Coronary artery (tissue), 2 donors: ENCODE measurements at regions not wholly inside any gene's neighbourhood (a gene's known extent, or its start where the extent isn't known, plus 50 kb on each side); places are given as distances from the start of the nearest gene placed in this dataset.
"Not testable (repeated sequence)": the region's sequence is repeated elsewhere in the genome, so short reads cannot be mapped to it uniquely, and the experiment has no call there.

Source experiments
- DNase-seq: peaks from one replicate; pipeline ENCODE4 v3.0.0-alpha.2; 2017; ENCODE audit warnings: low spot score
- H3K27ac ChIP-seq, 2 donors: fragments of 200-600 bp; sonication (generic); one replicate each; pipeline ENCODE4 v1.5.1; 2016 to 2019
- H3K4me3 ChIP-seq: fragments of 200-600 bp; sonication (generic); 2 replicates; pipeline ENCODE4 v1.5.1; 2016; ENCODE audit warnings: mild to moderate bottlenecking, moderate library complexity
- TF ChIP-seq, protein P1 (sequence below): fragments of 200-600 bp; sonication (generic); IDR thresholded peaks from one replicate; pipeline ENCODE4 v1.5.1; 2019; ENCODE audit warnings: antibody characterized with exemption

DNA sequence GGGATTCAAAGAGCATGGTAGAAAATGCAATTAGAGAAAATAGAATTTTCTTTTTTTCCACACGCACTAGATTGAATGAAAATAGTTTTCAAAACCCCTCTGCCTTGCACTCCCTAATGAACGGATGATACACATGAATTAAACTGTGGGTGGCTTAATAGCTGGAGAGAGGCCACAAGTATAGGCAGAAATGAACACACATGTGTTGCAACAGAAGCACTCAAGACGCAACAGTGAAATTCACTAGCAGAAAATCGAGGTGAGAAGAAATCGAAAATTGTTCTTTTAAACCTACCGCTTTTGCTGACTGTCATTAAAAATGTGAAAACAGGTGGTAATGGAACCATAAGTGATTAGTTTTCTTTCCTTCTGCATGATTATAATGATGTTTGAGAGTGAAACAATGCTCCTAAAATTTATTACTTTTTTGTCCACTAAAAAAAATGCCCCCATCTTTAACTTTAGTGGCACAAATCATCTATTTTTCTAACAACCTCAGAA, 59.3 kb upstream of the GPCPD1 start:
- TF ChIP-seq, protein P1, sequence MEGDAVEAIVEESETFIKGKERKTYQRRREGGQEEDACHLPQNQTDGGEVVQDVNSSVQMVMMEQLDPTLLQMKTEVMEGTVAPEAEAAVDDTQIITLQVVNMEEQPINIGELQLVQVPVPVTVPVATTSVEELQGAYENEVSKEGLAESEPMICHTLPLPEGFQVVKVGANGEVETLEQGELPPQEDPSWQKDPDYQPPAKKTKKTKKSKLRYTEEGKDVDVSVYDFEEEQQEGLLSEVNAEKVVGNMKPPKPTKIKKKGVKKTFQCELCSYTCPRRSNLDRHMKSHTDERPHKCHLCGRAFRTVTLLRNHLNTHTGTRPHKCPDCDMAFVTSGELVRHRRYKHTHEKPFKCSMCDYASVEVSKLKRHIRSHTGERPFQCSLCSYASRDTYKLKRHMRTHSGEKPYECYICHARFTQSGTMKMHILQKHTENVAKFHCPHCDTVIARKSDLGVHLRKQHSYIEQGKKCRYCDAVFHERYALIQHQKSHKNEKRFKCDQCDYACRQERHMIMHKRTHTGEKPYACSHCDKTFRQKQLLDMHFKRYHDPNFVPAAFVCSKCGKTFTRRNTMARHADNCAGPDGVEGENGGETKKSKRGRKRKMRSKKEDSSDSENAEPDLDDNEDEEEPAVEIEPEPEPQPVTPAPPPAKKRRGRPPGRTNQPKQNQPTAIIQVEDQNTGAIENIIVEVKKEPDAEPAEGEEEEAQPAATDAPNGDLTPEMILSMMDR = no peak
- H3K4me3 ChIP-seq = no peak overlapping the region
- DNase-seq = no peak

DNA sequence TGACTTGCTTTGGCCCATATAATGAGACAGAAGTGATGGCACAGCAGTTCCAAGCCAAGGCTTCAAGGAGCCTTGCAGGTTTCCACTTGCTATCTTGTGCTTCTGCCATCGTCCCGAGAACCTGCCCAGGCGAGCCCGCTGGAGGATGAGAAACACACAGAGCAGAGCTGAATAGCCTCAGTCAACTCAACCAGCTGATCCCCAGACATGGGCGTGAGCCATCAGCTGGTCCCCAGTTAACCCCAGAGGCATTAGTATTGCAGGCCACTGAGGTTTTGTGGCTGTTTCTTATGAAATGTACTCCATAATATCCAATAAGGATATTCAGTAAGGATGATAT, 57.7 kb upstream of the GPCPD1 start:
- DNase-seq = no peak
- no peak overlapping the region for H3K4me3 ChIP-seq
- H3K27ac ChIP-seq = peak overlapping the region in 1 of 2 donors; percentile 10
- TF ChIP-seq, protein P1 = no peak

More for the DNA sequence above, 59.3 kb upstream of the GPCPD1 start:
- no peak overlapping the region for H3K27ac ChIP-seq

DNA sequence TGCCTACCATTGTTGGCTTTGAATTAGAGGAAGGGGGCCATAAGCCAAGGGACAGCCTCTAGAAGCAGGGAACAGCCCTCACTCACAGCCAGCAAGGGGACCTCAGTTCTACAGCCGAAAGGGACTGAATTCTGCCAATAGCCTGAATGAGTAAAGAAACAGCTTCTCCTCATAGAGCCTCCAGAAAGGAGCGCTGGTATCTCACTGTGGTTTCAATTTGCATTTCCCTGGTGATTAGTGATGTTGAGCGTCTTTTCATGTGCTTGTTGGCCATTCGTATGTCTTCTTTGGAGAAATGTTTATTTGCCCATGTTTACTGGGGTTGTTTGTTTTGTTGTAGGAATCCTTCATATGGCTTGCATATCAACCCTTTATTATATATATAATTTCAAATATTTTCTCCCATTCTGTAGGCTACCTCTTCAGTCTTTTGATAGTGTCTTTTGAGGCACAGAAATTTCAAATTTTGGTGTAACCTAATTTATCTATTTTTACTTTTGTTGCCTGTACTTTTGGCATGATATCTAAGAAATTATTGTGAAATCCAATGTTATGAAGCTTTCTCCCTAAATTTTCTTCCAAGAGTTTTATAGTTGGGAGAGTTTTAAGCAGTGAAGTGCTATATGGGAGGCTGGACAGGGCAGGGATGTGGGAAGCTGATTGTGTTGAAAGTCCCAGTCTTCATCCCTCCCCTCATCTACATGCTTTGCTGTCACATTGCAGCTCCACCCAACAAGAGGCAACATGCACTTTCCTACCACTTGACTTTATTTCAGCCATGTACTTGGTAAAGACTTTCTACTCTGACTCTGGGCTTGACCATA, 57.1 kb upstream of the GPCPD1 start:
- no peak for DNase-seq
- Histone ChIP-seq H3K4me3 (no peak overlapping the region), H3K27ac (peak overlapping the region in 1 of 2 donors; percentile 10)
- TF ChIP-seq, protein P1 = no peak

DNA sequence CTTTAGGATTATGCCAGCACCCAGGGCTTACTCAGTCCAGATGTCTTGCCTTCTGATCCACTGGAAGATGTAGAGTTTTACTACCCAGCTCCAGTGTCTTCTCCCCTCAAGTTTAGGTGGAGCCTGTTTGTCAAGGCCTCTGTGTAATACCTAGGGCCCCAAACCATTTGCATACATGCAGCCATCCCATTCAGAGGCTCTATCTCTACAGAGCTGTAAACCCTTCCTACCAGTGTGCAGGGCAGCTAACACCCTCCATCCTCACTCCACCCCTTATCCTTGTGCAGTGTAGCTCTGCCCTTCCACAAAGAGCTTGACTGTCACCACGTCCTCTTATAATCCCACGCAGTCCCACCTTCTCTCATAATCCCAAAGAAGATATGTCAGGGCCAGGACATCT, 54.6 kb upstream of the GPCPD1 start:
- Histone ChIP-seq H3K4me3 (no peak overlapping the region), H3K27ac (no peak overlapping the region)
- TF ChIP-seq, protein P1 = no peak
- DNase-seq = no peak

DNA sequence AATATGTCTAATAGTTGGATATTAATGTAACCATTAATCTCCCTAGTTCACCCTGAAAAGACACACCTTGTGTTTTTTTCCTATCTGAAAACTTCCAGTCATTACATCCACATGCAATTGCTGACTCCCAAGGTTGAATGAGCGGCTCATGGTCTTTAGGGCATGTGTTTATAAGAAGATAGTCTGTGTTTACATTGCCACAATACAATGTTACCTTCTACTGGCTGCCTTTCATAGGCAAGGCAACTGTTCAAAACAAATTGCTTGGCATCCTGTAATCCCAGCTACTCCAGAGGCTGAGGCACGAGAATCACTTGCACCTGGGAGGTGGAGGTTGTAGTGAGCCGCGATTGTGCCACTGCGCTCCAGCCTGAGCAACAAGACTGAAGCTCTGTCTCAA, 52.6 kb upstream of the GPCPD1 start:
- Histone ChIP-seq H3K27ac (no peak overlapping the region), H3K4me3 (no peak overlapping the region)
- TF ChIP-seq, protein P1 = no peak
- DNase-seq = no peak

DNA sequence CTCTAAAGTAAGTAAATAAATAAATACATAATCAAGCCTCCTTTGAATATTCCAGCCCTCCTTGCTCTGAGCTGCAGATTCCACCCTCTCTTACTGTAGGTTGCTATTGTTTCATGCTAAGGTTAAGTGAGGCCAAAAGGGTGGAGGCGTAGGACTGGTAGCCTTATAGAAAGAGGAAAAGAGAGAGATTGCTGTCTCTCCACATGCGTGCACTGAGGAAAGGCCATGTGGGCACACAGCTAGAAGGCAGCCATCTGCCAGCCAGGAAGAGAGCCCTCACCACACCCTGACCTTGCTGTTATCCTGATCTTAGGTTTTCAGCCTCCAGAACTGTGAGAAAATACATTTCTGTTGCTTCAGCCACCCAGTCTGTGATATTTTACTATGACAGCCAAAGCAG, 52.0 kb upstream of the GPCPD1 start:
- Histone ChIP-seq H3K27ac (no peak overlapping the region), H3K4me3 (no peak overlapping the region)
- TF ChIP-seq, protein P1 = no peak
- DNase-seq = no peak

DNA sequence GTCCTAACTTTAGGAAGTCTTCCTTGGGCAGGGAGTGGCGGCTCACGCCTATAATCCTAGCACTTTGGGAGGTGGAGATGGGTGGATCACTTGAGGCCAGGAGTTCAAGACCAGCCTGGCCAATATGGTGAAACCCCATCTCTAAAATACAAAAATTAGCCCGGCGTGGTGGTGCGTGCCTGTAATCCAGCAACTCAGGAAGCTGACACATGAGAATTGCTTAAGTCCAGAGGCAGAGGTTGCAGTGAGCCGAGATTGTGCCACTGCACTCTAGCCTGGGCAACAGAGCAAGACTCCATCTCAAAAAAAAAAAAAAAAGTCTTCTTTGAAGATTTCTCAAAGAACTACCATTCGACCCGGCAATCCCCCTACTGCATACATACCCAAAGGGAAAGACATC, 50.0 kb upstream of the GPCPD1 start:
- H3K4me3 ChIP-seq, DNase-seq, H3K27ac ChIP-seq: not testable (repeated sequence)
